HCT116 (cell line): ENCODE measurements at regions not wholly inside any gene's neighbourhood (a gene's known extent, or its start where the extent isn't known, plus 50 kb on each side); places are given as distances from the start of the nearest gene placed in this dataset.

Experiments
- ATAC-seq: fragments of 200-7000 bp; cut with Tn5 transposase; 2 replicates; pipeline ENCODE4 v1.9.1; 2020; ENCODE audit warnings: mild to moderate bottlenecking, moderate library complexity
- BruUV-seq: library from RNA; stranded (reverse); fragments of 400-500 nt; replicated peaks from 2 replicates; lab custom pipeline; 2021; lab: Mats Ljungman, UMichigan
- CTCF ChIA-PET: fragments of 300-600 bp; sonication (Branson Sonifier 250); formaldehyde crosslinking; loops from one replicate; lab custom pipeline; 2021; ENCODE audit warnings: antibody characterized with exemption; lab: Charles Lee
- POLR2A ChIA-PET: fragments of 300-600, 350-600 bp; sonication (Branson Sonifier 250); formaldehyde crosslinking; loops from one replicate; lab custom pipeline; 2021; ENCODE audit warnings: antibody characterized with exemption; lab: Charles Lee
- RAD21 ChIA-PET, 2 experiments: fragments of 300-600 bp; sonication (Branson Sonifier 250); formaldehyde crosslinking; loops; one replicate each; lab custom pipeline; 2023; ENCODE audit warnings: low total read pairs in 2 of 2; ENCODE audit not compliant: uncharacterized antibody in 2 of 2, unreplicated experiment in 2 of 2, low non-redundant PET in 1 of 2; lab: Charles Lee
- DNase-seq: peaks from one replicate; pipeline ENCODE4 v3.0.0-alpha.2; 2010; ENCODE audit warnings: low read depth, low spot score
- H2AFZ ChIP-seq: fragments of 200-600 bp; shearing (Covaris generic), sonication (generic); 2 replicates; pipeline ENCODE4 v1.6.1; 2017; ENCODE audit warnings: low read depth, mixed run types, mixed read lengths, antibody characterized with exemption, low read length; ENCODE audit not compliant: poor library complexity, severe bottlenecking
- H3K27ac ChIP-seq: 2 replicates; pipeline ENCODE4 v1.5.1; 2012; ENCODE audit warnings: low read depth, low read length
- H3K27me3 ChIP-seq: fragments of 200-600 bp; sonication (generic); 2 replicates; pipeline ENCODE4 v1.6.1; 2016; ENCODE audit warnings: mixed run types, low read length, mixed read lengths; ENCODE audit not compliant: insufficient read depth
- H3K36me3 ChIP-seq, 2 experiments: fragments of 200-500 bp in 1 of 2; fragments of 200-600 bp in 1 of 2; sonication (Bioruptor generic) in 1 of 2; sonication (generic) in 1 of 2; 2 replicates each; pipeline versions ENCODE4 v1.5.1 to v1.6.1; 2014 to 2016; ENCODE audit warnings: low read length in 2 of 2, inconsistent platforms in 1 of 2, mixed read lengths in 1 of 2, mixed run types in 1 of 2; ENCODE audit not compliant: insufficient read depth in 2 of 2, control insufficient read depth in 1 of 2
- H3K4me1 ChIP-seq, 2 experiments: fragments of 200-600 bp in 1 of 2; sonication (generic) in 1 of 2; 2 replicates each; pipeline versions ENCODE4 v1.5.1 to v1.6.1; 2012 to 2017; ENCODE audit warnings: low read length in 2 of 2, inconsistent platforms in 1 of 2, mild to moderate bottlenecking in 1 of 2, mixed read lengths in 1 of 2, mixed run types in 1 of 2, moderate library complexity in 1 of 2; ENCODE audit not compliant: insufficient read depth in 2 of 2, control insufficient read depth in 1 of 2
- H3K4me2 ChIP-seq: fragments of 200-600 bp; sonication (generic); 2 replicates; pipeline ENCODE4 v1.6.1; 2017; ENCODE audit warnings: mixed run types, low read length, mixed read lengths
- H3K4me3 ChIP-seq, 2 experiments: fragments of 200-600 bp in 1 of 2; sonication (generic) in 1 of 2; replicated peaks in 1 of 2; 2 replicates each; pipeline ENCODE4 v1.5.1; 2011 to 2016; ENCODE audit warnings: low read length in 2 of 2, control low read depth in 1 of 2, low read depth in 1 of 2, mild to moderate bottlenecking in 1 of 2, mixed read lengths in 1 of 2, mixed run types in 1 of 2
- H3K79me2 ChIP-seq: fragments of 200-600 bp; sonication (generic); 2 replicates; pipeline ENCODE4 v1.6.1; 2017; ENCODE audit warnings: mild to moderate bottlenecking, mixed run types, low read length, moderate library complexity, mixed read lengths; ENCODE audit not compliant: insufficient read depth
- H3K9ac ChIP-seq: fragments of 200-600 bp; sonication (generic); 2 replicates; pipeline ENCODE4 v1.6.1; 2016; ENCODE audit warnings: low read length, mixed read lengths
- H3K9me2 ChIP-seq: fragments of 200-600 bp; sonication (generic), shearing (Covaris generic); 2 replicates; pipeline ENCODE4 v1.6.1; 2017; ENCODE audit warnings: mixed run types, mild to moderate bottlenecking, moderate library complexity; ENCODE audit not compliant: insufficient read depth
- H3K9me3 ChIP-seq, 2 experiments: fragments of 200-500 bp in 1 of 2; fragments of 200-600 bp in 1 of 2; sonication (Bioruptor generic) in 1 of 2; sonication (generic) in 1 of 2; 2 replicates each; pipeline ENCODE4 v1.6.1; 2014 to 2017; ENCODE audit warnings: low read length in 2 of 2, mixed read lengths in 2 of 2, inconsistent platforms in 1 of 2, low read depth in 1 of 2, mild to moderate bottlenecking in 1 of 2, mixed run types in 1 of 2, moderate library complexity in 1 of 2; ENCODE audit not compliant: control insufficient read depth in 1 of 2, insufficient read depth in 1 of 2
- H4K20me1 ChIP-seq: fragments of 200-600 bp; sonication (generic), shearing (Covaris generic); 2 replicates; pipeline ENCODE4 v1.6.1; 2017; ENCODE audit warnings: mixed run types, mild to moderate bottlenecking, moderate library complexity; ENCODE audit not compliant: insufficient read depth
- CBX3 ChIP-seq: IDR thresholded peaks from 2 replicates; pipeline ENCODE4 v1.6.1; 2012; ENCODE audit warnings: low read depth
- CEBPB ChIP-seq: IDR thresholded peaks from 2 replicates; pipeline ENCODE4 v1.6.1; 2012; ENCODE audit warnings: low read depth
- EGR1 ChIP-seq: IDR thresholded peaks from 2 replicates; pipeline ENCODE4 v1.6.1; 2012; ENCODE audit warnings: low read depth
- EZH2phosphoT487 ChIP-seq: fragments of 200-600 bp; IDR thresholded peaks from 2 replicates; pipeline ENCODE4 v1.6.1; 2018; ENCODE audit warnings: antibody characterized with exemption, borderline replicate concordance
- FOSL1 ChIP-seq: IDR thresholded peaks from 2 replicates; pipeline ENCODE4 v1.6.1; 2012; ENCODE audit warnings: low read depth
- MAX ChIP-seq: IDR thresholded peaks from 2 replicates; pipeline ENCODE4 v1.6.1; 2012
- POLR2A ChIP-seq: IDR thresholded peaks from 2 replicates; pipeline ENCODE4 v1.7.0; 2011; ENCODE audit warnings: borderline replicate concordance; ENCODE audit not compliant: insufficient read depth, insufficient read length; ENCODE audit errors: extremely low read depth
- POLR2AphosphoS5 ChIP-seq: IDR thresholded peaks from 2 replicates; pipeline ENCODE4 v1.6.1; 2011; ENCODE audit warnings: mild to moderate bottlenecking, low read depth, low read length, moderate library complexity
- RAD21 ChIP-seq: IDR thresholded peaks from 2 replicates; pipeline ENCODE4 v1.6.1; 2012; ENCODE audit warnings: low read depth, mild to moderate bottlenecking
- SIN3A ChIP-seq: IDR thresholded peaks from 2 replicates; pipeline ENCODE4 v1.6.1; 2012; ENCODE audit warnings: low read depth
- SP1 ChIP-seq: IDR thresholded peaks from 2 replicates; pipeline ENCODE4 v1.6.1; 2012; ENCODE audit warnings: low read depth
- TCF7L2 ChIP-seq: IDR thresholded peaks from 2 replicates; pipeline ENCODE4 v1.7.0; 2011; ENCODE audit warnings: borderline replicate concordance, inconsistent platforms; ENCODE audit not compliant: insufficient read depth, insufficient read length; ENCODE audit errors: extremely low read depth
- ZFX ChIP-seq: fragments of 450-650 bp; IDR thresholded peaks from 2 replicates; pipeline ENCODE4 v1.6.1; 2017
- ZNF274 ChIP-seq: fragments of 200-500 bp; sonication (Bioruptor generic); IDR thresholded peaks from 2 replicates; pipeline ENCODE4 v1.6.1; 2014; ENCODE audit warnings: mild to moderate bottlenecking, low read depth, low read length, inconsistent platforms
- intact Hi-C: fragments of 100-400 bp; cut with micrococcal nuclease; formaldehyde crosslinking; loops from 2 replicates; pipeline ENCODE4 v1.10.0; 2022
- TF ChIP-seq, protein P1 (sequence below): IDR thresholded peaks from 2 replicates; pipeline ENCODE4 v1.6.1; 2012; ENCODE audit warnings: low read depth
- TF ChIP-seq, protein P2 (sequence below): IDR thresholded peaks from 2 replicates; pipeline ENCODE4 v1.6.1; 2012
- TF ChIP-seq, protein P3 (sequence below): IDR thresholded peaks from 2 replicates; pipeline ENCODE4 v1.6.1; 2011; ENCODE audit warnings: mild to moderate bottlenecking, low read length, moderate library complexity; ENCODE audit not compliant: insufficient replicate concordance; ENCODE audit errors: extremely low read depth

DNA sequence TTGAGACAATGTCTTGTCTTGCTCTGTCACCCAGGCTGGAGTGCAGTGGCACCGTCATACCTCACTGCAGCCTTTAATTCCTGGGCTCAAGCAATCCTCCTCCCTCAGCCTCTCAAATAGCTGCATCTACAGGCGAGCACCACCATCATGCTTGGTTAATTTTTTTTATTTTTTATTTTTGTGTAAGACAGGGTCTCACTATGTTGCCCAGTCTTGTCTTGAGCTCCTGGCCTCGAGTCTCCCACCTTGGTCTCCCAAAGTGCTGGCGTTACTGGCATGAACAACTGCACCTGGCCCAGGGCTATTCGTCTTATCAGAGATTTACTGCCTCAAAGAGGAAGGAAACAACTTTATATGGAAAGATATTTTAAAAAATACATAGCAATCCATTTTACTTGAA, 102.8 kb upstream of the NUPR2 start:
- no peak overlapping the region for H3K4me2 ChIP-seq
- ATAC-seq = no peak
- H3K79me2 ChIP-seq = no peaks in the 10 kb centered on the region
- peaks cover 0 to 9% of the 10 kb centered on the region in 2 experiments; a peak in 2 of 4 replicates for H3K9me3 ChIP-seq
- no peaks in the 10 kb centered on the region for H3K36me3 ChIP-seq
- TF ChIP-seq, protein P1, sequence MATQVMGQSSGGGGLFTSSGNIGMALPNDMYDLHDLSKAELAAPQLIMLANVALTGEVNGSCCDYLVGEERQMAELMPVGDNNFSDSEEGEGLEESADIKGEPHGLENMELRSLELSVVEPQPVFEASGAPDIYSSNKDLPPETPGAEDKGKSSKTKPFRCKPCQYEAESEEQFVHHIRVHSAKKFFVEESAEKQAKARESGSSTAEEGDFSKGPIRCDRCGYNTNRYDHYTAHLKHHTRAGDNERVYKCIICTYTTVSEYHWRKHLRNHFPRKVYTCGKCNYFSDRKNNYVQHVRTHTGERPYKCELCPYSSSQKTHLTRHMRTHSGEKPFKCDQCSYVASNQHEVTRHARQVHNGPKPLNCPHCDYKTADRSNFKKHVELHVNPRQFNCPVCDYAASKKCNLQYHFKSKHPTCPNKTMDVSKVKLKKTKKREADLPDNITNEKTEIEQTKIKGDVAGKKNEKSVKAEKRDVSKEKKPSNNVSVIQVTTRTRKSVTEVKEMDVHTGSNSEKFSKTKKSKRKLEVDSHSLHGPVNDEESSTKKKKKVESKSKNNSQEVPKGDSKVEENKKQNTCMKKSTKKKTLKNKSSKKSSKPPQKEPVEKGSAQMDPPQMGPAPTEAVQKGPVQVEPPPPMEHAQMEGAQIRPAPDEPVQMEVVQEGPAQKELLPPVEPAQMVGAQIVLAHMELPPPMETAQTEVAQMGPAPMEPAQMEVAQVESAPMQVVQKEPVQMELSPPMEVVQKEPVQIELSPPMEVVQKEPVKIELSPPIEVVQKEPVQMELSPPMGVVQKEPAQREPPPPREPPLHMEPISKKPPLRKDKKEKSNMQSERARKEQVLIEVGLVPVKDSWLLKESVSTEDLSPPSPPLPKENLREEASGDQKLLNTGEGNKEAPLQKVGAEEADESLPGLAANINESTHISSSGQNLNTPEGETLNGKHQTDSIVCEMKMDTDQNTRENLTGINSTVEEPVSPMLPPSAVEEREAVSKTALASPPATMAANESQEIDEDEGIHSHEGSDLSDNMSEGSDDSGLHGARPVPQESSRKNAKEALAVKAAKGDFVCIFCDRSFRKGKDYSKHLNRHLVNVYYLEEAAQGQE = no peak
- H3K4me1 ChIP-seq = no peaks in the 10 kb centered on the region
- H3K9me2 ChIP-seq = no peaks in the 10 kb centered on the region
- CTCF ChIA-PET = no interaction called here
- no peak overlapping the region for H3K27ac ChIP-seq
- POLR2A ChIA-PET = no interaction called here
- DNase-seq = no peak
- RAD21 ChIA-PET = no interaction called here
- no peaks in the 10 kb centered on the region for H4K20me1 ChIP-seq
- no peaks in the 10 kb centered on the region for H3K27me3 ChIP-seq
- BruUV-seq = no TSS peak
- no peak overlapping the region for H3K4me3 ChIP-seq
- intact Hi-C loops = no loop called here
- H2AFZ ChIP-seq = no peak overlapping the region
- no peak overlapping the region for H3K9ac ChIP-seq

DNA sequence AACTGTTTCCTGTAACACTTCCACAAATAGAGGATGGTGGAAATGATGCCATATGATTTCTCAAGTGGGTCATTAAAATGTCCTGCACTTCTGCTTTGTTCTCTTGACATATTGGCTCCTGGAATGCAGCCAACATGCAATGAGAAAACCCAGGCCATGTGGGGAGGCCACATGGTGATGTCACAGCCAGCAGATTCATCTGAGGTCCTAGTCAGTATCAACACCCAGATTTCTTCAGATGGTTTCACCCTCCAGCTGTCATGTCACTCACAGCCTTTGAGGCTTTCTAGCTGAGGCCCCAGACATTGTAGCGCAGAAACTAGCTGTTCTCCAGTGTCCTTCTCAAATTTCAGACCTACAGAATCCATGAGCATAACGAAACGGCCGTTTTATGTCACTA, 102.3 kb upstream of the NUPR2 start:
- no TSS peak for BruUV-seq
- no peak for DNase-seq
- Histone ChIP-seq H2AFZ (no peak overlapping the region), H3K27me3 (no peaks in the 10 kb centered on the region), H3K79me2 (no peaks in the 10 kb centered on the region), H3K9ac (no peak overlapping the region), H4K20me1 (no peaks in the 10 kb centered on the region), H3K9me3 (peaks cover 0 to 9% of the 10 kb centered on the region in 2 experiments; a peak in 2 of 4 replicates), H3K4me3 (no peak overlapping the region), H3K4me1 (no peaks in the 10 kb centered on the region), H3K4me2 (no peak overlapping the region), H3K9me2 (no peaks in the 10 kb centered on the region), H3K27ac (no peak overlapping the region), H3K36me3 (no peaks in the 10 kb centered on the region)
- ChIA-PET CTCF (no interaction called here), RAD21 (no interaction called here), POLR2A (no interaction called here)
- no peak for ATAC-seq
- intact Hi-C loops = no loop called here
- TF ChIP-seq MAX (no peak), CEBPB (no peak), POLR2A (no peak), POLR2AphosphoS5 (no peak), TCF7L2 (no peak), SIN3A (no peak), ZNF274 (no peak), RAD21 (no peak), ZFX (no peak), EGR1 (no peak), CBX3 (no peak), FOSL1 (no peak), EZH2phosphoT487 (no peak), SP1 (no peak)
- TF ChIP-seq, protein P2, sequence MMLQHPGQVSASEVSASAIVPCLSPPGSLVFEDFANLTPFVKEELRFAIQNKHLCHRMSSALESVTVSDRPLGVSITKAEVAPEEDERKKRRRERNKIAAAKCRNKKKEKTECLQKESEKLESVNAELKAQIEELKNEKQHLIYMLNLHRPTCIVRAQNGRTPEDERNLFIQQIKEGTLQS = no peak
- TF ChIP-seq, protein P3, sequence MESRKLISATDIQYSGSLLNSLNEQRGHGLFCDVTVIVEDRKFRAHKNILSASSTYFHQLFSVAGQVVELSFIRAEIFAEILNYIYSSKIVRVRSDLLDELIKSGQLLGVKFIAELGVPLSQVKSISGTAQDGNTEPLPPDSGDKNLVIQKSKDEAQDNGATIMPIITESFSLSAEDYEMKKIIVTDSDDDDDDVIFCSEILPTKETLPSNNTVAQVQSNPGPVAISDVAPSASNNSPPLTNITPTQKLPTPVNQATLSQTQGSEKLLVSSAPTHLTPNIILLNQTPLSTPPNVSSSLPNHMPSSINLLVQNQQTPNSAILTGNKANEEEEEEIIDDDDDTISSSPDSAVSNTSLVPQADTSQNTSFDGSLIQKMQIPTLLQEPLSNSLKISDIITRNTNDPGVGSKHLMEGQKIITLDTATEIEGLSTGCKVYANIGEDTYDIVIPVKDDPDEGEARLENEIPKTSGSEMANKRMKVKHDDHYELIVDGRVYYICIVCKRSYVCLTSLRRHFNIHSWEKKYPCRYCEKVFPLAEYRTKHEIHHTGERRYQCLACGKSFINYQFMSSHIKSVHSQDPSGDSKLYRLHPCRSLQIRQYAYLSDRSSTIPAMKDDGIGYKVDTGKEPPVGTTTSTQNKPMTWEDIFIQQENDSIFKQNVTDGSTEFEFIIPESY = no peak
